GM13976 (cell line): ENCODE measurements at regions not wholly inside any gene's neighbourhood (a gene's known extent, or its start where the extent isn't known, plus 50 kb on each side); places are given as distances from the start of the nearest gene placed in this dataset.
"Not testable (repeated sequence)": the region's sequence is repeated elsewhere in the genome, so short reads cannot be mapped to it uniquely, and the experiment has no call there.

Source experiments
- DNase-seq: peaks from one replicate; pipeline ENCODE4 v3.0.0; 2012; ENCODE audit warnings: low spot score
- CTCF ChIP-seq: IDR thresholded peaks from 2 replicates; pipeline ENCODE4 v1.5.1; 2012; ENCODE audit warnings: borderline replicate concordance, mild to moderate bottlenecking; ENCODE audit not compliant: insufficient read depth; ENCODE audit errors: extremely low read depth, missing control alignments, control extremely low read depth
- in situ Hi-C: fragments of 300-500 bp; cut with MboI; formaldehyde crosslinking; loops from one replicate; pipeline ENCODE4 v1.12.0; 2022; ENCODE audit warnings: low sequenced_read_pairs, mixed read lengths, inconsistent platforms; ENCODE audit not compliant: unreplicated experiment

GRCh38 chr14:53265025-53265424 lies 111.9 kb upstream of the DDHD1 start:
- in situ Hi-C loops: no loop called here
- DNase-seq: no peak

DNA sequence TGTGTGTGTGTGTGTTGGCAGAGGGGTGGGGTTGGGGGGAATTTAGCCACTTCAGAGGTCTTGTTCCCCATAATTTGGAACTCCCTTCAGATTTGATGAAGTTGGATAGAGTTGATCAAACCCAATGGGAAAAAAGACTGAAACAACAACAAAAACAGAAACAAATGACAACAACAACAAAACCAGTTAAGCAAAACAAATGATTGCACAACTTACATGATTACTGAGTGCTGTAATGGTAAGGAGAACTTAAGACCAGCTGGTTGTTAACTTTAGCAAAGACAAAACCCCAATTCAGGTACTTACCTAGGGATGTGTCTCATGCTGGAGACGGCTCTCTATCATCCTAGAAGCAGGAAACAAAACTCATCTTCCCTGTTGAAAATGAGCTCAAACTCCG lies 107.8 kb upstream of the DDHD1 start:
- TF ChIP-seq CTCF: no peak
- in situ Hi-C loops: no loop called here
- DNase-seq: no peak

More at GRCh38 chr14:53265025-53265424, 111.9 kb upstream of the DDHD1 start:
- no peak for TF ChIP-seq CTCF

DNA sequence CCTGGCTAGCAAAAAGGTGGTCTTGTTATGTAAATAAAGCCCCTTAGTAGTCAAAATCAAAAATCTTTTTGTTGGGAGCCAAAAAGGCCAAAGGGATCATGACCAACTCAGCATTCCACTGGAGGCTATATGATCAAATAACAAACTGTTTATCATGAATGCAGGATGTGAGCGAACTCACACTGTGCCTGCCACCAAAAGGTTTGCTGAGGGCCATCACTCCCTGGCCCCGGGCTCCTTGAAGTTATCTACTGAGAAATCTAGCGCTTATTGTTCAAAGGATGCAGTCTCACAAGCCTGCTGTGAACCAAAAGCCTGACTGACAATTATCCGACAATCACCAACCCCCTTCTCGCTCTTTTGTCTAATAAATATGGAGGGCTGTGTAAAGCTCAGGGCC lies 107.2 kb upstream of the DDHD1 start:
- in situ Hi-C loops: no loop called here
- DNase-seq: no peak
- TF ChIP-seq CTCF: no peak

GRCh38 chr14:53252141-53252540 lies 99.0 kb upstream of the DDHD1 start:
- TF ChIP-seq CTCF: no peak
- in situ Hi-C loops: no loop called here
- DNase-seq: no peak

- TF ChIP-seq CTCF: no peak
- in situ Hi-C loops: no loop called here
- DNase-seq: no peak
Observed at GRCh38 chr14:53249059-53249458, 95.9 kb upstream of the DDHD1 start.

GRCh38 chr14:53247596-53248370 lies 94.7 kb upstream of the DDHD1 start:
- no peak for TF ChIP-seq CTCF
- in situ Hi-C loops: no loop called here
- DNase-seq: no peak

DNA sequence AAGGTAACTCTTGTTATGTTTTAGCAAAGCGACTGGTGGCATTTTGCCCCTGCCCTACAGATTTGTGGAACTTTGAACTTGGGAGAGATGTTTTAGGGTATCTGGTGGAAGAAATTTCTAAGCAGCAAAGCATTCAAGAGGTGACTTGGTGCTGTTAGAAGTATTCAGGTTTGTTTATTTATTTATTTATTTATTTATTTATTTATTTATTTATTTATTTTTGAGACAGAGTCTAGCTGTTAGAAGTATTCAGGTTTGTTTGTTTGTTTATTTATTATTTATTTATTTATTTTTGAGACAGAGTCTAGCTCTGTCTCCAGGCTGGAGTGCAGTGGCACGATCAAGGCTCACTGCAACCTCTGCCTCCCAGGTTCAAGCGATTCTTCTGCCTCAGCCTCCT lies 89.8 kb upstream of the DDHD1 start:
- in situ Hi-C loops, DNase-seq: not testable (repeated sequence)
